Heart right ventricle (tissue), 16 donors: ENCODE measurements at regions not wholly inside any gene's neighbourhood (a gene's known extent, or its start where the extent isn't known, plus 50 kb on each side); places are given as distances from the start of the nearest gene placed in this dataset.

Experiments used
- ATAC-seq, 8 donors: fragments of 200-7000 bp; cut with Tn5 transposase; one replicate each; pipeline ENCODE4 v1.9.1; 2020; ENCODE audit warnings: mild to moderate bottlenecking in 8 of 8, moderate library complexity in 8 of 8, moderate number of reproducible peaks in 1 of 8
- DNase-seq, 2 donors: peaks; one replicate each; pipeline ENCODE4 v3.0.0-alpha.2; 2020
- H3K27ac ChIP-seq, 10 donors: fragments of 200-600 bp; sonication (generic) in 2 of 10; one replicate each; pipeline versions ENCODE4 v1.5.0 to v1.8.0; 2020 to 2022; ENCODE audit warnings: mild to moderate bottlenecking in 3 of 10
- H3K27me3 ChIP-seq, 7 donors: fragments of 200-600 bp; one replicate each; pipeline ENCODE4 v1.8.0; 2021 to 2022; ENCODE audit warnings: mild to moderate bottlenecking in 2 of 7
- H3K36me3 ChIP-seq, 9 donors: fragments of 200-600 bp; sonication (generic) in 1 of 9; one replicate each; pipeline versions ENCODE4 v1.5.0 to v1.8.0; 2020 to 2022; ENCODE audit warnings: mild to moderate bottlenecking in 2 of 9
- H3K4me1 ChIP-seq, 9 donors: fragments of 200-600 bp; sonication (generic) in 1 of 9; one replicate each; pipeline versions ENCODE4 v1.5.0 to v1.8.0; 2020 to 2022; ENCODE audit warnings: mild to moderate bottlenecking in 4 of 9
- H3K4me3 ChIP-seq, 10 donors: fragments of 200-600 bp; sonication (generic) in 2 of 10; one replicate each; pipeline versions ENCODE4 v1.5.0 to v1.8.0; 2020 to 2022; ENCODE audit warnings: mild to moderate bottlenecking in 7 of 10, moderate library complexity in 2 of 10
- H3K9me3 ChIP-seq, 11 donors: fragments of 200-600 bp in 10 of 11; sonication (generic) in 2 of 11; one replicate each; pipeline versions ENCODE4 v1.5.0 to v1.8.0; 2013 to 2022; ENCODE audit warnings: mild to moderate bottlenecking in 2 of 11, control low read depth in 1 of 11, moderate library complexity in 1 of 11
- WGBS, 2 donors: extraction: QIAGEN DNeasy Blood & Tissue Kit; methylation state at CpG; one replicate each; pipeline ENCODE4 v1.1.7; 2013; ENCODE audit warnings: inconsistent platforms in 1 of 2; 5-methylcytosine and 5-hydroxymethylcytosine counted together
- intact Hi-C, 10 donors: fragments of 100-400 bp; cut with DNase I; formaldehyde crosslinking; loops; one replicate each; pipeline versions ENCODE4 v1.11.1 to v1.14.2; 2022
- TF ChIP-seq, protein P1 (sequence below), 9 donors: fragments of 200-600 bp; sonication (generic) in 2 of 9; IDR thresholded peaks; one replicate each; pipeline versions ENCODE4 v1.5.0 to v1.8.0; 2021 to 2022; ENCODE audit warnings: antibody characterized with exemption in 9 of 9, mild to moderate bottlenecking in 5 of 9, moderate library complexity in 1 of 9
- donor health status: Arrhythmogenic right ventricular cardiomyopathy.
- donor health status: ischemic (EF 13 %, LVEDD 7.1; RV severe dilation, severe dysfunction).
- donor health status: healthy with polysubstance abuse.
- donor health status: DM: no; HTN: yes; CAD: no.
- donor health status: DM: no; HTN: no; CAD: no.
- donor health status: ischemic (EF 25% LVEDD 6.9; RV normal size, moderate dysfunction).
- donor health status: ischemic (EF 25% LVEDD 5.7; RV mildly dilated, moderate dysfunction).
- donor health status: healthy.
- donor health status: DM: yes; HTN: yes; CAD: no.
- donor health status: Ischemic cardiomyopathy.
- donor health status: ischemic (EF 35%, LVEDD 5.7; RV mildly dilated, moderate dysfunction).
- donor health status: nonischemic (EF 11% LVEDD 7.7; RV severe dilation, severe dysfunction).
- donor health status: DM: yes; HTN: yes; CAD: no.
- donor health status: PGD.
- donor health status: ischemic (EF 29% LVEDD 5.4; RV normal size, mild dysfunction).
- donor health status: nonischemic (EF 23%, LVEDD 6.1; RV moderate dilation, normal function).

- no peak overlapping the region for H3K4me3 ChIP-seq
- WGBS, 2 donors: 93 to 100% methylated on average over 1 of the region's 1 CpG
- TF ChIP-seq, protein P1, sequence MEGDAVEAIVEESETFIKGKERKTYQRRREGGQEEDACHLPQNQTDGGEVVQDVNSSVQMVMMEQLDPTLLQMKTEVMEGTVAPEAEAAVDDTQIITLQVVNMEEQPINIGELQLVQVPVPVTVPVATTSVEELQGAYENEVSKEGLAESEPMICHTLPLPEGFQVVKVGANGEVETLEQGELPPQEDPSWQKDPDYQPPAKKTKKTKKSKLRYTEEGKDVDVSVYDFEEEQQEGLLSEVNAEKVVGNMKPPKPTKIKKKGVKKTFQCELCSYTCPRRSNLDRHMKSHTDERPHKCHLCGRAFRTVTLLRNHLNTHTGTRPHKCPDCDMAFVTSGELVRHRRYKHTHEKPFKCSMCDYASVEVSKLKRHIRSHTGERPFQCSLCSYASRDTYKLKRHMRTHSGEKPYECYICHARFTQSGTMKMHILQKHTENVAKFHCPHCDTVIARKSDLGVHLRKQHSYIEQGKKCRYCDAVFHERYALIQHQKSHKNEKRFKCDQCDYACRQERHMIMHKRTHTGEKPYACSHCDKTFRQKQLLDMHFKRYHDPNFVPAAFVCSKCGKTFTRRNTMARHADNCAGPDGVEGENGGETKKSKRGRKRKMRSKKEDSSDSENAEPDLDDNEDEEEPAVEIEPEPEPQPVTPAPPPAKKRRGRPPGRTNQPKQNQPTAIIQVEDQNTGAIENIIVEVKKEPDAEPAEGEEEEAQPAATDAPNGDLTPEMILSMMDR (IDR thresholded peaks at IDR 0.05): no peak
- peaks cover 0 to 17% (median 0%) of the 10 kb centered on the region in 11 donors for H3K9me3 ChIP-seq
- H3K36me3 ChIP-seq: no peaks in the 10 kb centered on the region
- DNase-seq (no peak), ATAC-seq (no peak)
- intact Hi-C loops: no loop called here
- H3K4me1 ChIP-seq: no peaks in the 10 kb centered on the region
- H3K27me3 ChIP-seq: no peaks in the 10 kb centered on the region
- H3K27ac ChIP-seq: no peak overlapping the region
Measured at GRCh38 chr18:56412951-56413350, 225.4 kb downstream of the TXNL1 start.

DNA sequence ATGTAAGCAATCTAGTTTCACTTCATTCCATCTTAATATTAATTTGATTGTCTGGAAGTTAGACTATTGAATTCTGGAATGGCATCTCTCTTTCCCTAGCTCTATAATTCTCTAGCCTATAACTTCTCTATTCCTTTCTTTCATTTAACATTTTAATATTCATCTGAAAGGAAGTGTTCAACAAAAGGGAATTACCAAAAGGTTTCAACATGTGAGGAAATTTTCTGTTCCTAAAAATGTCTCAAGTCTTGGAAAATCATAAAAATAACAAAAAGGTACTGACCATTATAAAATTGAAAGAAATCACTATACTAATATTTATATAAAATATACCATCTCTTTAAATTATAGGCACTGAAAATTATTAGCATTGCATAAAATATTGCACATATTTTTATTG is 228.7 kb downstream of the TXNL1 start:
- Histone ChIP-seq H3K27me3 (no peaks in the 10 kb centered on the region), H3K27ac (no peak overlapping the region), H3K36me3 (no peaks in the 10 kb centered on the region), H3K9me3 (peaks cover 0 to 9% (median 0%) of the 10 kb centered on the region in 11 donors), H3K4me3 (no peak overlapping the region), H3K4me1 (no peaks in the 10 kb centered on the region)
- ATAC-seq (no peak), DNase-seq (no peak)
- TF ChIP-seq, protein P1 (IDR thresholded peaks at IDR 0.05): no peak
- intact Hi-C loops: loop anchor here in 1 of 10 donors (5.0 kb wide), 1 partner anchor 968 kb away; no protein-coding TSS in a partner anchor

DNA sequence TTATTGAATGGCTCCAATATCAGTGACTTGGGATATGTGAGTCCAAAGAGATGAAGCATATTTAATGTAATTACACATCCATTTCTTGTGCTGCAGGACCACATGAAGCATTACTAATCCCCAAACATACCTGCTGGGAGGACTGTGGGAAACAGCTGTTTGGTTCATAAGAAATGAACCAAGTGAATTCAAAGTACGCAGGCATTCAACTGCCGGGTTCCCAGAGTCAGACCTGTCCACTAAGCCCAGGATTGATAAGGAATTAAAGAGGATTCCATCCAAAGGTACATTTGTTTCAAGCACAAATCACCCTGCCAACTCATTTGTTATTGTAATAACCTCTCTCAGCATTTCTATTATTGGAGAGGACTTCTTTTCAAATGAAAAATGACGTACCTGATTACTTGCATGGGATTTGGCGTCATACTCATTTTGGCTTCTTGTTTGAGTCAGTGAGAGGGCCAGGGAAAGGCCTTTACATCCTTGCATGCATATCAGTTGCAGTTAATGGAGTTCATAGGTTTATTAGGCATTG is 230.7 kb downstream of the TXNL1 start:
- TF ChIP-seq, protein P1 (IDR thresholded peaks at IDR 0.05): no peak
- intact Hi-C loops: loop anchor here in 1 of 10 donors (5.0 kb wide), 1 partner anchor 970 kb away; no protein-coding TSS in a partner anchor
- no peak overlapping the region for H3K27ac ChIP-seq

DNA sequence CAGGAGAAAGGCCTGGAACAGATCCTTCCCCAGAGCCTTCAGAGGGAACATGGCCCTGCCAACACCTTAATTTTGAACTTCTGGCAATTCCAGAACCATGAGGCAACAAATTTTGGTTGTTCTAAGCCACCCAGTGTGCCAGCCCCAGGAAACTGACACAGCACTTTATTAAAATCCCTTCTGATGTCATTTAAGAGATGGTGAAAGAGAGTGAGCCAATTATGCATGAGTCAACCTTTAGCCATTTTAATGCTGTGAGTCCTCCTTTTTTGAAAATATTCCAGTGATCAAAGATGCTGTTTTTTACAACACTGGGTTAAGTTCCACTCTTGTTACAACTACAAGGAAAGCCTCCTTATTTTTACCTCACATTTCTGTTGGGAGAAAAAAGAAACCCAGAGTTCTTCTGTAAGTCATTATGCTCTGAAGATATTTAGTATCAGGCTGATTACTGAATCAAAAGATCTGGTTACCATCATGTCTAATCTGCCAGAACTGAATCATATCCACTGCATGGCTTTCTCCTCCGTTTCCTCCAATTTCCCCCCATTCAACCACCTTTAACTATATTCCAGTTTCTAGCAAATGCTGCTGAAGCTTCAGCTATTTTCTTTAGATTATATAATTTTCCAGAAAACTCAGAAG is 235.4 kb downstream of the TXNL1 start:
- intact Hi-C loops: no loop called here
- peaks cover 0 to 8% (median 0%) of the 10 kb centered on the region in 11 donors for H3K9me3 ChIP-seq
- peak in 4 of 8 donors; percentile 30 to 85 (median 50) for ATAC-seq
- 69 to 78% methylated on average over 1 of the region's 1 CpG for WGBS, 2 donors
- no peaks in the 10 kb centered on the region for H3K36me3 ChIP-seq
- H3K4me1 ChIP-seq: peaks cover 0 to 6% (median 0%) of the 10 kb centered on the region in 9 donors
- H3K27ac ChIP-seq: peak overlapping the region in 3 of 10 donors; percentile 17 to 49 (median 38)
- H3K27me3 ChIP-seq: no peaks in the 10 kb centered on the region
- DNase-seq: no peak
- TF ChIP-seq, protein P1 (IDR thresholded peaks at IDR 0.05): no peak
- H3K4me3 ChIP-seq: no peak overlapping the region

More for the DNA sequence above, 230.7 kb downstream of the TXNL1 start:
- WGBS, 2 donors: 85 to 91% methylated on average over 4 of the region's 4 CpGs
- Histone ChIP-seq H3K9me3 (peaks cover 0 to 8% (median 0%) of the 10 kb centered on the region in 11 donors), H3K4me1 (peaks cover 0 to 4% (median 0%) of the 10 kb centered on the region in 9 donors), H3K36me3 (no peaks in the 10 kb centered on the region), H3K4me3 (no peak overlapping the region), H3K27me3 (no peaks in the 10 kb centered on the region)
- DNase-seq (no peak), ATAC-seq (no peak)
